PC-3 (cell line): ENCODE measurements at regions not wholly inside any gene's neighbourhood (a gene's known extent, or its start where the extent isn't known, plus 50 kb on each side); places are given as distances from the start of the nearest gene placed in this dataset.

Experiments
- ATAC-seq: fragments of 200-7000 bp; cut with Tn5 transposase; 2 replicates; pipeline ENCODE4 v1.9.1; 2020; ENCODE audit warnings: mild to moderate bottlenecking, moderate library complexity
- BruUV-seq: library from RNA; stranded (reverse); fragments of 400-500 nt; replicated peaks from 2 replicates; lab custom pipeline; 2021; lab: Mats Ljungman, UMichigan
- CTCF ChIA-PET: fragments of 300-600 bp; sonication (Branson Sonifier 250); formaldehyde crosslinking; loops from one replicate; lab custom pipeline; 2022; ENCODE audit warnings: antibody characterized with exemption; lab: Charles Lee
- POLR2A ChIA-PET: fragments of 300-600 bp; sonication (Branson Sonifier 250); formaldehyde crosslinking; loops from one replicate; lab custom pipeline; 2022; ENCODE audit warnings: antibody characterized with exemption; ENCODE audit not compliant: unreplicated experiment; lab: Charles Lee
- DNase-seq: peaks from one replicate; pipeline ENCODE4 v3.0.0-alpha.2; 2015
- H2AFZ ChIP-seq: fragments of 300-600 bp; sonication (generic); 2 replicates; pipeline ENCODE4 v1.6.0; 2016; ENCODE audit warnings: antibody characterized with exemption, low read length
- H3F3A ChIP-seq: fragments of 300-600 bp; sonication (generic); one replicate; pipeline ENCODE4 v1.6.0; 2017; ENCODE audit warnings: antibody characterized with exemption, low read length, control low read depth, mild to moderate bottlenecking; ENCODE audit not compliant: unreplicated experiment
- H3K27ac ChIP-seq: fragments of 300-600 bp; sonication (generic); 2 replicates; pipeline ENCODE4 v1.5.1; 2016; ENCODE audit warnings: mild to moderate bottlenecking, low read length
- H3K27me3 ChIP-seq: fragments of 300-600 bp; sonication (generic); 2 replicates; pipeline ENCODE4 v1.6.1; 2016; ENCODE audit warnings: low read length, mixed read lengths
- H3K36me3 ChIP-seq: fragments of 300-600 bp; sonication (generic); 2 replicates; pipeline ENCODE4 v1.6.1; 2016; ENCODE audit warnings: low read depth, mixed run types, low read length, mixed read lengths
- H3K4me1 ChIP-seq: fragments of 300-600 bp; sonication (generic); 2 replicates; pipeline ENCODE4 v1.5.1; 2016; ENCODE audit warnings: low read length; ENCODE audit not compliant: insufficient read depth
- H3K4me2 ChIP-seq: fragments of 300-600 bp; sonication (generic); 2 replicates; pipeline ENCODE4 v1.6.0; 2016; ENCODE audit warnings: low read length
- H3K4me3 ChIP-seq: fragments of 300-600 bp; sonication (generic); 2 replicates; pipeline ENCODE4 v1.5.1; 2016; ENCODE audit warnings: mild to moderate bottlenecking, low read length, mixed read lengths
- H3K79me2 ChIP-seq: fragments of 300-600 bp; sonication (generic); 2 replicates; pipeline ENCODE4 v1.6.1; 2017; ENCODE audit warnings: low read length, mixed read lengths
- H3K9ac ChIP-seq: fragments of 300-600 bp; sonication (generic); 2 replicates; pipeline ENCODE4 v1.6.0; 2016; ENCODE audit warnings: mild to moderate bottlenecking, low read length
- H3K9me2 ChIP-seq: fragments of 300-600 bp; sonication (generic); replicated peaks from 2 replicates; pipeline ENCODE4 v1.6.1; 2016; ENCODE audit warnings: mixed run types, low read length, mixed read lengths
- H3K9me3 ChIP-seq: fragments of 300-600 bp; sonication (generic); 2 replicates; pipeline ENCODE4 v1.6.1; 2016; ENCODE audit warnings: low read length, mixed read lengths
- H4K20me1 ChIP-seq: fragments of 300-600 bp; sonication (generic); 2 replicates; pipeline ENCODE4 v1.6.1; 2016; ENCODE audit warnings: low read length, mixed read lengths
- CTCF ChIP-seq: fragments of 300-600 bp; sonication (generic); conservative IDR thresholded peaks from 2 replicates; pipeline ENCODE4 v1.5.1; 2017; ENCODE audit warnings: antibody characterized with exemption, low read depth, mild to moderate bottlenecking, low read length
- EZH2 ChIP-seq: fragments of 300-600 bp; sonication (generic); IDR thresholded peaks from one replicate; pipeline ENCODE4 v1.6.1; 2017; ENCODE audit warnings: antibody characterized with exemption, mild to moderate bottlenecking, low read length; ENCODE audit not compliant: unreplicated experiment
- EZH2phosphoT487 ChIP-seq: fragments of 300-600 bp; sonication (generic); IDR thresholded peaks from 2 replicates; pipeline ENCODE4 v1.6.1; 2018; ENCODE audit warnings: mild to moderate bottlenecking, antibody characterized with exemption, low read length, borderline replicate concordance
- intact Hi-C: fragments of 100-400 bp; cut with micrococcal nuclease; formaldehyde crosslinking; loops from 2 replicates; pipeline ENCODE4 v1.9.0; 2023

DNA sequence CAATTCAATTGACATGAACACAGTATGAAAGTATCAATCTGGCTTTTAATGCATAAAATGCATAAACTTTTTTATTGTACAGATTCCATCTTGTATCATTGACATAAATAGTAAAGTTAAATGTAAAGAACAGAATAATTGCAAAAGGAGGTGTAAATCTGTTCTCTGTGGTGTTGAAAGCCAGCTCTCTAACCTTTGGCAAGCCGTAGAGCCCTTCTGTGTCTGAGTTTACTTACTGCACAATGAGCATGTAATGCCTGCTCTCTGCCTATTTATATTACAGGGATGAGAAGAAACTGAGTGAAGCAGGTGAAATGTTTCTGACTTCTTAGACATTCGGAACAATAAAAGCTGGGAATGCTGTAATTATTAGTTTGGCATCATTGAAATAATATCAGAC lies 389.3 kb upstream of the EPHA5 start:
- no peak for DNase-seq
- H2AFZ ChIP-seq: no peak overlapping the region
- peaks cover 19% of the 10 kb centered on the region for H3K4me1 ChIP-seq
- H3K27ac ChIP-seq: no peak overlapping the region
- H3K4me2 ChIP-seq: no peak overlapping the region
- no peaks in the 10 kb centered on the region for H4K20me1 ChIP-seq
- no peaks in the 10 kb centered on the region for H3K9me2 ChIP-seq
- no peaks in the 10 kb centered on the region for H3K79me2 ChIP-seq
- CTCF ChIA-PET: no interaction called here
- no TSS peak for BruUV-seq
- POLR2A ChIA-PET: no interaction called here
- TF ChIP-seq EZH2phosphoT487 (no peak), CTCF (no peak), EZH2 (no peak)
- no peaks in the 10 kb centered on the region for H3F3A ChIP-seq
- ATAC-seq: no peak
- H3K27me3 ChIP-seq: no peaks in the 10 kb centered on the region
- intact Hi-C loops: no loop called here
- H3K4me3 ChIP-seq: no peak overlapping the region
- no peaks in the 10 kb centered on the region for H3K36me3 ChIP-seq
- H3K9me3 ChIP-seq: no peaks in the 10 kb centered on the region
- no peak overlapping the region for H3K9ac ChIP-seq

GRCh38 chr4:66059136-66059535 lies 388.8 kb upstream of the EPHA5 start:
- no peak overlapping the region for H3K27ac ChIP-seq
- no peaks in the 10 kb centered on the region for H3F3A ChIP-seq
- no peaks in the 10 kb centered on the region for H3K27me3 ChIP-seq
- H3K9me3 ChIP-seq: no peaks in the 10 kb centered on the region
- no TSS peak for BruUV-seq
- no peak overlapping the region for H3K4me3 ChIP-seq
- intact Hi-C loops: no loop called here
- TF ChIP-seq EZH2: no peak
- TF ChIP-seq CTCF: no peak
- TF ChIP-seq EZH2phosphoT487: no peak
- H3K9me2 ChIP-seq: no peaks in the 10 kb centered on the region
- H4K20me1 ChIP-seq: no peaks in the 10 kb centered on the region
- H3K9ac ChIP-seq: no peak overlapping the region
- no peak overlapping the region for H3K4me2 ChIP-seq
- no peak for DNase-seq
- H2AFZ ChIP-seq: no peak overlapping the region
- ATAC-seq: no peak
- CTCF ChIA-PET: no interaction called here
- POLR2A ChIA-PET: no interaction called here
- no peaks in the 10 kb centered on the region for H3K79me2 ChIP-seq
- H3K4me1 ChIP-seq: peaks cover 19% of the 10 kb centered on the region
- no peaks in the 10 kb centered on the region for H3K36me3 ChIP-seq

- no peaks in the 10 kb centered on the region for H3F3A ChIP-seq
- H4K20me1 ChIP-seq: no peaks in the 10 kb centered on the region
- no peak overlapping the region for H3K9ac ChIP-seq
- ATAC-seq (no peak), DNase-seq (no peak)
- H3K27me3 ChIP-seq: no peaks in the 10 kb centered on the region
- H3K4me1 ChIP-seq: no peaks in the 10 kb centered on the region
- H2AFZ ChIP-seq: no peak overlapping the region
- no peaks in the 10 kb centered on the region for H3K36me3 ChIP-seq
- POLR2A ChIA-PET: no interaction called here
- CTCF ChIA-PET: no interaction called here
- H3K4me3 ChIP-seq: no peak overlapping the region
- BruUV-seq: no TSS peak
- no peak for TF ChIP-seq EZH2
- no peak for TF ChIP-seq CTCF
- intact Hi-C loops: no loop called here
- H3K4me2 ChIP-seq: no peak overlapping the region
- H3K9me2 ChIP-seq: no peaks in the 10 kb centered on the region
- no peak overlapping the region for H3K27ac ChIP-seq
- H3K79me2 ChIP-seq: no peaks in the 10 kb centered on the region
- no peaks in the 10 kb centered on the region for H3K9me3 ChIP-seq
These were observed 385.7 kb upstream of the EPHA5 start for GRCh38 chr4:66055999-66056398.
